ENCODE measurements at regions not wholly inside any gene's neighbourhood (a gene's known extent, or its start where the extent isn't known, plus 50 kb on each side); places are given as distances from the start of the nearest gene placed in this dataset.

DNA sequence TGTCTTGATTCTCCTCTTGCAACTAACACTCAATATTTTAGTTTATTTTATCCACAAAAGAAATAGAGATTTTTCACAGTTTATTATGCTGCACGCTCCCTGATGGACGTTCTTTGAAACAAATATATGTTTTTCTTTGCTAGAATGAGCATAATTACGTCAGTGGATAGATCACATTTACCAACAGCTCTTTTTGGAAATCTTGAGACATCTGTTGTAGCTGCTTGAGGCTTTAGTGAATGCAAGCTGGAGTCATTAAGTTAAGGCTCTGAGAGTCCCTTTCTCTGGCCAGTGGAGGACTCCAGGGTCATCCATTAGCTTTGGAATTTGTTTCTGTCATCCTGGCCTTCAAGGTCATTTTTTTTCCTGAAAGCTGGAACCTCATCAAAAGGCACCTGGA is 405.6 kb upstream of the TMEM132C start:
- TF ChIP-seq, protein P1, sequence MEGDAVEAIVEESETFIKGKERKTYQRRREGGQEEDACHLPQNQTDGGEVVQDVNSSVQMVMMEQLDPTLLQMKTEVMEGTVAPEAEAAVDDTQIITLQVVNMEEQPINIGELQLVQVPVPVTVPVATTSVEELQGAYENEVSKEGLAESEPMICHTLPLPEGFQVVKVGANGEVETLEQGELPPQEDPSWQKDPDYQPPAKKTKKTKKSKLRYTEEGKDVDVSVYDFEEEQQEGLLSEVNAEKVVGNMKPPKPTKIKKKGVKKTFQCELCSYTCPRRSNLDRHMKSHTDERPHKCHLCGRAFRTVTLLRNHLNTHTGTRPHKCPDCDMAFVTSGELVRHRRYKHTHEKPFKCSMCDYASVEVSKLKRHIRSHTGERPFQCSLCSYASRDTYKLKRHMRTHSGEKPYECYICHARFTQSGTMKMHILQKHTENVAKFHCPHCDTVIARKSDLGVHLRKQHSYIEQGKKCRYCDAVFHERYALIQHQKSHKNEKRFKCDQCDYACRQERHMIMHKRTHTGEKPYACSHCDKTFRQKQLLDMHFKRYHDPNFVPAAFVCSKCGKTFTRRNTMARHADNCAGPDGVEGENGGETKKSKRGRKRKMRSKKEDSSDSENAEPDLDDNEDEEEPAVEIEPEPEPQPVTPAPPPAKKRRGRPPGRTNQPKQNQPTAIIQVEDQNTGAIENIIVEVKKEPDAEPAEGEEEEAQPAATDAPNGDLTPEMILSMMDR (conservative IDR thresholded peaks at IDR 0.05; ENCODE audit: low read depth in 2 of 2), result no peak
- TF ChIP-seq, protein P2, sequence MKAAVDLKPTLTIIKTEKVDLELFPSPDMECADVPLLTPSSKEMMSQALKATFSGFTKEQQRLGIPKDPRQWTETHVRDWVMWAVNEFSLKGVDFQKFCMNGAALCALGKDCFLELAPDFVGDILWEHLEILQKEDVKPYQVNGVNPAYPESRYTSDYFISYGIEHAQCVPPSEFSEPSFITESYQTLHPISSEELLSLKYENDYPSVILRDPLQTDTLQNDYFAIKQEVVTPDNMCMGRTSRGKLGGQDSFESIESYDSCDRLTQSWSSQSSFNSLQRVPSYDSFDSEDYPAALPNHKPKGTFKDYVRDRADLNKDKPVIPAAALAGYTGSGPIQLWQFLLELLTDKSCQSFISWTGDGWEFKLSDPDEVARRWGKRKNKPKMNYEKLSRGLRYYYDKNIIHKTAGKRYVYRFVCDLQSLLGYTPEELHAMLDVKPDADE (IDR thresholded peaks at IDR 0.05), result no peak
- no peak for TF ChIP-seq EZH2 (IDR thresholded peaks at IDR 0.05; ENCODE audit: low read depth, unreplicated experiment)
- TF ChIP-seq POLR2AphosphoS5 (IDR thresholded peaks at IDR 0.05; ENCODE audit: low read depth), result no peak
- TF ChIP-seq EZH2phosphoT487 (IDR thresholded peaks at IDR 0.05; ENCODE audit: unreplicated experiment), result no peak
- no peak for TF ChIP-seq JUNB (IDR thresholded peaks at IDR 0.05; ENCODE audit: unreplicated experiment)
- no peak for TF ChIP-seq REST (IDR thresholded peaks at IDR 0.05; ENCODE audit: unreplicated experiment)
- TF ChIP-seq, protein P3, sequence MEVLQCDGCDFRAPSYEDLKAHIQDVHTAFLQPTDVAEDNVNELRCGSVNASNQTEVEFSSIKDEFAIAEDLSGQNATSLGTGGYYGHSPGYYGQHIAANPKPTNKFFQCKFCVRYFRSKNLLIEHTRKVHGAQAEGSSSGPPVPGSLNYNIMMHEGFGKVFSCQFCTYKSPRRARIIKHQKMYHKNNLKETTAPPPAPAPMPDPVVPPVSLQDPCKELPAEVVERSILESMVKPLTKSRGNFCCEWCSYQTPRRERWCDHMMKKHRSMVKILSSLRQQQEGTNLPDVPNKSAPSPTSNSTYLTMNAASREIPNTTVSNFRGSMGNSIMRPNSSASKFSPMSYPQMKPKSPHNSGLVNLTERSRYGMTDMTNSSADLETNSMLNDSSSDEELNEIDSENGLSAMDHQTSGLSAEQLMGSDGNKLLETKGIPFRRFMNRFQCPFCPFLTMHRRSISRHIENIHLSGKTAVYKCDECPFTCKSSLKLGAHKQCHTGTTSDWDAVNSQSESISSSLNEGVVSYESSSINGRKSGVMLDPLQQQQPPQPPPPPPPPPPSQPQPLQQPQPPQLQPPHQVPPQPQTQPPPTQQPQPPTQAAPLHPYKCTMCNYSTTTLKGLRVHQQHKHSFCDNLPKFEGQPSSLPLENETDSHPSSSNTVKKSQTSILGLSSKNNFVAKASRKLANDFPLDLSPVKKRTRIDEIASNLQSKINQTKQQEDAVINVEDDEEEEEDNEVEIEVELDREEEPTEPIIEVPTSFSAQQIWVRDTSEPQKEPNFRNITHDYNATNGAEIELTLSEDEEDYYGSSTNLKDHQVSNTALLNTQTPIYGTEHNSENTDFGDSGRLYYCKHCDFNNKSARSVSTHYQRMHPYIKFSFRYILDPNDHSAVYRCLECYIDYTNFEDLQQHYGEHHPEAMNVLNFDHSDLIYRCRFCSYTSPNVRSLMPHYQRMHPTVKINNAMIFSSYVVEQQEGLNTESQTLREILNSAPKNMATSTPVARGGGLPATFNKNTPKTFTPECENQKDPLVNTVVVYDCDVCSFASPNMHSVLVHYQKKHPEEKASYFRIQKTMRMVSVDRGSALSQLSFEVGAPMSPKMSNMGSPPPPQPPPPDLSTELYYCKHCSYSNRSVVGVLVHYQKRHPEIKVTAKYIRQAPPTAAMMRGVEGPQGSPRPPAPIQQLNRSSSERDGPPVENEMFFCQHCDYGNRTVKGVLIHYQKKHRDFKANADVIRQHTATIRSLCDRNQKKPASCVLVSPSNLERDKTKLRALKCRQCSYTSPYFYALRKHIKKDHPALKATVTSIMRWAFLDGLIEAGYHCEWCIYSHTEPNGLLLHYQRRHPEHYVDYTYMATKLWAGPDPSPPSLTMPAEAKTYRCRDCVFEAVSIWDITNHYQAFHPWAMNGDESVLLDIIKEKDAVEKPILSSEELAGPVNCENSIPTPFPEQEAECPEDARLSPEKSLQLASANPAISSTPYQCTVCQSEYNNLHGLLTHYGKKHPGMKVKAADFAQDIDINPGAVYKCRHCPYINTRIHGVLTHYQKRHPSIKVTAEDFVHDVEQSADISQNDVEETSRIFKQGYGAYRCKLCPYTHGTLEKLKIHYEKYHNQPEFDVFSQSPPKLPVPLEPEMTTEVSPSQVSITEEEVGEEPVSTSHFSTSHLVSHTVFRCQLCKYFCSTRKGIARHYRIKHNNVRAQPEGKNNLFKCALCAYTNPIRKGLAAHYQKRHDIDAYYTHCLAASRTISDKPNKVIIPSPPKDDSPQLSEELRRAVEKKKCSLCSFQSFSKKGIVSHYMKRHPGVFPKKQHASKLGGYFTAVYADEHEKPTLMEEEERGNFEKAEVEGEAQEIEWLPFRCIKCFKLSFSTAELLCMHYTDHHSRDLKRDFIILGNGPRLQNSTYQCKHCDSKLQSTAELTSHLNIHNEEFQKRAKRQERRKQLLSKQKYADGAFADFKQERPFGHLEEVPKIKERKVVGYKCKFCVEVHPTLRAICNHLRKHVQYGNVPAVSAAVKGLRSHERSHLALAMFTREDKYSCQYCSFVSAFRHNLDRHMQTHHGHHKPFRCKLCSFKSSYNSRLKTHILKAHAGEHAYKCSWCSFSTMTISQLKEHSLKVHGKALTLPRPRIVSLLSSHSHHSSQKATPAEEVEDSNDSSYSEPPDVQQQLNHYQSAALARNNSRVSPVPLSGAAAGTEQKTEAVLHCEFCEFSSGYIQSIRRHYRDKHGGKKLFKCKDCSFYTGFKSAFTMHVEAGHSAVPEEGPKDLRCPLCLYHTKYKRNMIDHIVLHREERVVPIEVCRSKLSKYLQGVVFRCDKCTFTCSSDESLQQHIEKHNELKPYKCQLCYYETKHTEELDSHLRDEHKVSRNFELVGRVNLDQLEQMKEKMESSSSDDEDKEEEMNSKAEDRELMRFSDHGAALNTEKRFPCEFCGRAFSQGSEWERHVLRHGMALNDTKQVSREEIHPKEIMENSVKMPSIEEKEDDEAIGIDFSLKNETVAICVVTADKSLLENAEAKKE (CRISPR knock-in tag; IDR thresholded peaks at IDR 0.05), result no peak
- TF ChIP-seq CREB1 (CRISPR knock-in tag; IDR thresholded peaks at IDR 0.05; ENCODE audit: low read depth), result no peak
- no peak for TF ChIP-seq NANOG (IDR thresholded peaks at IDR 0.05; ENCODE audit: borderline replicate concordance)
- TF ChIP-seq ZNF114 (CRISPR knock-in tag; IDR thresholded peaks at IDR 0.05), result no peak
- TF ChIP-seq ZNF331 (CRISPR knock-in tag; IDR thresholded peaks at IDR 0.05; ENCODE audit: low read depth), result no peak
- TF ChIP-seq STAT1 (IDR thresholded peaks at IDR 0.05; ENCODE audit: unreplicated experiment), result no peak
